AML-193 (cell line): ENCODE measurements at regions not wholly inside any gene's neighbourhood (a gene's known extent, or its start where the extent isn't known, plus 50 kb on each side); places are given as distances from the start of the nearest gene placed in this dataset.

ENCODE experiments used
- DNase-seq, 2 experiments: peaks; one replicate each; lab custom pipeline; 2025; lab: John Stamatoyannopoulos, UW

GRCh38 chr4:180717451-180718033, 1525.7 kb upstream of the TENM3 start:
- DNase-seq: no peak

- DNase-seq: no peak
Observed at GRCh38 chr4:180721356-180721755, 1521.8 kb upstream of the TENM3 start.

- no peak for DNase-seq
Observed at GRCh38 chr4:180726611-180727010, 1516.6 kb upstream of the TENM3 start.

GRCh38 chr4:180727478-180727877, 1515.7 kb upstream of the TENM3 start:
- DNase-seq: no peak

GRCh38 chr4:180734753-180735432, 1508.3 kb upstream of the TENM3 start:
- no peak for DNase-seq

GRCh38 chr4:180741703-180742102, 1501.5 kb upstream of the TENM3 start:
- DNase-seq: no peak

- DNase-seq: no peak
Observed at GRCh38 chr4:180745019-180745418, 1498.2 kb upstream of the TENM3 start.

- no peak for DNase-seq
Observed at GRCh38 chr4:180751009-180751408, 1492.2 kb upstream of the TENM3 start.

- DNase-seq: no peak
Observed at GRCh38 chr4:180757927-180758326, 1485.3 kb upstream of the TENM3 start.

GRCh38 chr4:180766045-180766444, 1477.2 kb upstream of the TENM3 start:
- DNase-seq: no peak

GRCh38 chr4:180766944-180767729, 1476.1 kb upstream of the TENM3 start:
- DNase-seq: no peak

GRCh38 chr4:180768610-180769009, 1474.6 kb upstream of the TENM3 start:
- DNase-seq: no peak

GRCh38 chr4:180769791-180770190, 1473.4 kb upstream of the TENM3 start:
- no peak for DNase-seq

GRCh38 chr4:180770265-180770664, 1472.9 kb upstream of the TENM3 start:
- DNase-seq: no peak

- no peak for DNase-seq
Observed at GRCh38 chr4:180784940-180785339, 1458.3 kb upstream of the TENM3 start.

GRCh38 chr4:180788729-180789128, 1454.5 kb upstream of the TENM3 start:
- peak; percentile 21 to 27 for DNase-seq

GRCh38 chr4:180789929-180790328, 1453.3 kb upstream of the TENM3 start:
- no peak for DNase-seq

GRCh38 chr4:180790471-180790870, 1452.7 kb upstream of the TENM3 start:
- no peak for DNase-seq

GRCh38 chr4:180792541-180792940, 1450.7 kb upstream of the TENM3 start:
- peak in 1 of 2 experiments; percentile 5 for DNase-seq

- peak; percentile 81 to 82 for DNase-seq
Observed at GRCh38 chr4:180794333-180794732, 1448.9 kb upstream of the TENM3 start.

- DNase-seq: no peak
Observed at GRCh38 chr4:180798036-180798577, 1445.1 kb upstream of the TENM3 start.

GRCh38 chr4:180799798-180800197, 1443.4 kb upstream of the TENM3 start:
- DNase-seq: no peak

- no peak for DNase-seq
Observed at GRCh38 chr4:180805101-180805500, 1438.1 kb upstream of the TENM3 start.
